Neural cell (in vitro differentiated cells): ENCODE measurements at regions not wholly inside any gene's neighbourhood (a gene's known extent, or its start where the extent isn't known, plus 50 kb on each side); places are given as distances from the start of the nearest gene placed in this dataset.

Source experiments
- CTCF ChIP-seq: fragments of 450-650 bp; IDR thresholded peaks from 2 replicates; pipeline ENCODE4 v1.5.1; 2014; ENCODE audit warnings: antibody characterized with exemption, mild to moderate bottlenecking, moderate library complexity; ENCODE audit not compliant: poor library complexity, severe bottlenecking
- EZH2 ChIP-seq: fragments of 200-600, 300-800 bp; shearing (Covaris generic), sonication (generic); IDR thresholded peaks from 2 replicates; pipeline ENCODE4 v1.6.1; 2014; ENCODE audit warnings: antibody characterized with exemption, low read length, borderline replicate concordance, mild to moderate bottlenecking; ENCODE audit not compliant: insufficient read depth, poor library complexity, severe bottlenecking
- SMC3 ChIP-seq: fragments of 450-650 bp; conservative IDR thresholded peaks from 2 replicates; pipeline ENCODE4 v1.6.1; 2014; ENCODE audit warnings: antibody characterized with exemption, mild to moderate bottlenecking, moderate library complexity; ENCODE audit not compliant: poor library complexity

- TF ChIP-seq EZH2 (no peak), SMC3 (no peak), CTCF (no peak)
Observed at GRCh38 chr16:80489173-80489572, 51.6 kb upstream of the DYNLRB2 start.
